ENCODE measurements at regions not wholly inside any gene's neighbourhood (a gene's known extent, or its start where the extent isn't known, plus 50 kb on each side); places are given as distances from the start of the nearest gene placed in this dataset.

- no peak overlapping the region for H3K4me3 ChIP-seq
- no peak for TF ChIP-seq CTCF (IDR thresholded peaks at IDR 0.05)
- 89 to 90% methylated on average over 2 of the region's 2 CpGs for WGBS, 2 donors
- H3K27me3 ChIP-seq, result no peaks in the 10 kb centered on the region
- no peaks in the 10 kb centered on the region for H3K36me3 ChIP-seq
- ATAC-seq (no peak), DNase-seq (no peak)
- H3K4me1 ChIP-seq, result no peaks in the 10 kb centered on the region
- no peak overlapping the region for H3K27ac ChIP-seq
- intact Hi-C loops (cut with DNase I), result no loop called here
- H3K9me3 ChIP-seq, result no peaks in the 10 kb centered on the region
Observed at GRCh38 chr20:11753155-11753554, 164.5 kb upstream of the BTBD3 start.

DNA sequence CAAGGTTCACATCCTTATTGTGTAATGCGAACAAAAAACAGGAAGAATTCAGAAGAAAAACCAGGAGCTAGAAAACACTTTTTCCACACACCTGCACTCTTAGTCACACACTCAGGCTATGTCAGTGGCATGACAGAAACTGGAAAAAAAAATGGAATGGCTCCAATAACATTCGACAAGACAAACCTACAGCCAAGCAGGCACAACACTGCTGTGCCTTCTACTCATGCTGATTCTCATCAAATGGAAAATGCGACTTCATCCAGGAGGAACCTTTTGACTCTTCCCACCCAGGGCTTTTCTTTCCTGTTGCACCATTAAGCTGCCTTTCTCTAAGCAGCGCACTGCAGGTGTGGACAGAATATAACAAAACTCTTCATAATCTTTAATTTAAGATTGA lies 163.2 kb upstream of the BTBD3 start:
- Histone ChIP-seq H3K4me3 (no peak overlapping the region), H3K9me3 (no peaks in the 10 kb centered on the region), H3K27me3 (no peaks in the 10 kb centered on the region), H3K27ac (no peak overlapping the region), H3K36me3 (no peaks in the 10 kb centered on the region), H3K4me1 (no peaks in the 10 kb centered on the region)
- ATAC-seq, result no peak
- no peak for DNase-seq
- intact Hi-C loops (cut with DNase I), result no loop called here
- TF ChIP-seq CTCF (IDR thresholded peaks at IDR 0.05), result no peak
- WGBS, 2 donors, result 57 to 68% methylated on average over 4 of the region's 4 CpGs

GRCh38 chr20:11755071-11755841 lies 162.4 kb upstream of the BTBD3 start:
- peak in 2 of 9 donors; percentile 12 to 34 for TF ChIP-seq CTCF (IDR thresholded peaks at IDR 0.05)
- no peak overlapping the region for H3K4me3 ChIP-seq
- no peaks in the 10 kb centered on the region for H3K27me3 ChIP-seq
- H3K9me3 ChIP-seq, result no peaks in the 10 kb centered on the region
- ATAC-seq (no peak), DNase-seq (no peak)
- H3K27ac ChIP-seq, result no peak overlapping the region
- 39 to 46% methylated on average over 6 of the region's 6 CpGs for WGBS, 2 donors
- intact Hi-C loops (cut with DNase I), result no loop called here
- no peaks in the 10 kb centered on the region for H3K4me1 ChIP-seq
- no peaks in the 10 kb centered on the region for H3K36me3 ChIP-seq

DNA sequence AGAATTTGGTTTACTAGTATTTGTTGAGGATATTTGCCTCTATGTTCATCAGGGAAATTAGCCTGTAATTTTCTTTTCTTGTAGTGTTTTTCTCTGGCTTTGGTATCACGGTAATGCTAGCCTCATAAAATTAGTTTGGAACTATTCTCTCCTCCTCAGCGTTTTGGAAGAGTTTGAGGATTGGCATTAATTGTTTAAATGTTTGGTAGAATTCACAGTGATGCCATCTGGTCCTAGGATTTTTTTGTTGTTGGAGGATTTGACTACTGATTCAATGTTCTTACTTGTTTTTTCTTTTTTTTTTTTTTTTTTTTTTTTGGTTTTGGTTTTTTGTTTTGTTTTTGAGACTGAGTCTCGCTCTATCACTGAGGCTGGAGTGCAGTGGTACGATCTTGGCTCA lies 156.2 kb upstream of the BTBD3 start:
- Histone ChIP-seq H3K27ac (no peak overlapping the region), H3K4me1 (no peaks in the 10 kb centered on the region), H3K9me3 (no peaks in the 10 kb centered on the region), H3K27me3 (no peaks in the 10 kb centered on the region), H3K36me3 (no peaks in the 10 kb centered on the region), H3K4me3 (no peak overlapping the region)
- intact Hi-C loops (cut with DNase I), result no loop called here
- 65 to 79% methylated on average over 4 of the region's 4 CpGs for WGBS, 2 donors
- ATAC-seq, result no peak
- no peak for TF ChIP-seq CTCF (IDR thresholded peaks at IDR 0.05)
- no peak for DNase-seq
